NB4 (cell line): ENCODE measurements at regions not wholly inside any gene's neighbourhood (a gene's known extent, or its start where the extent isn't known, plus 50 kb on each side); places are given as distances from the start of the nearest gene placed in this dataset.

Experiments
- CTCF ChIP-seq: IDR thresholded peaks from one replicate; pipeline ENCODE4 v1.5.1; 2012; ENCODE audit warnings: low read depth, low read length
- POLR2A ChIP-seq: IDR thresholded peaks from 2 replicates; pipeline ENCODE4 v1.6.1; 2011; ENCODE audit warnings: mild to moderate bottlenecking; ENCODE audit not compliant: insufficient read length; ENCODE audit errors: extremely low read depth

GRCh38 chr7:153443032-153443701, 609.0 kb upstream of the DPP6 start:
- no peak for TF ChIP-seq POLR2A
- no peak for TF ChIP-seq CTCF
